ENCODE measurements at regions not wholly inside any gene's neighbourhood (a gene's known extent, or its start where the extent isn't known, plus 50 kb on each side); places are given as distances from the start of the nearest gene placed in this dataset.

DNA sequence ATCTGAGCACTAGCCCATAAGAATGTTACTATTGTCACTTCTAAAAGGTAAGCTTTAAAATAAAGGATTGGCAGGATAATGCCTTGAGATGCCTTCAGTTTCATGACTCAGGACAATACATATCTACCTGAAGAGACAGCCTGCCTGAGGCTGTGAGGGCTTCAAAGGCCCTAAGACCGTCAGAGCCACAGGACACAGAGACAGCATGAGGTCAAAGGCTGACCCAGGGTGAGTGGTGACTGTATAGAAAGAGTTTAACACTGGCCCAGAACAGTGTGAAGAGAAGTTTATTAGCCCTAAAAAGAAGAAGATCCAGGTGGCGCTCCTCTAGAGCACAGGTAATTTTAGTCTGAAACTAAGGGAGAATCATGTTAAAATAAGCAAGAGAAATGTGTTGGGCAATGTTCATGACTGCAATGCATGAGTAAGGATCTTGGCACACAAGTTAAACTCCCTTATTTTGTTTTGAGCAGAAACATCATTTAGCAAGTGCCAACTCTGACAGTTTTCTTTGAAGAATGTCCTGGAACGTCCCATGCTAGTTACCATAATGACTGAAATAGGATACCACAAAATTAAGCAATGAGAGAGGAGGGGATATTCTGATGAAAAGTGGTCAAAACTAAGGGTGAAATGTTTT, 78.1 kb upstream of the FAM110C start:
- Histone ChIP-seq H3K9ac (ENCODE audit: control insufficient read depth, extremely low read depth, insufficient read depth, low read length) (no peak overlapping the region), H3K36me3 (ENCODE audit: control insufficient read depth in 2 of 2, extremely low read depth in 1 of 2, insufficient read depth in 2 of 2, low read length in 2 of 2) (no peaks in the 10 kb centered on the region), H3K27me3 (ENCODE audit: control insufficient read depth, extremely low read depth, insufficient read depth, low read length) (no peaks in the 10 kb centered on the region), H3K4me3 (ENCODE audit: control insufficient read depth in 2 of 3, extremely low read depth in 1 of 3, insufficient read depth in 2 of 3, low read depth in 1 of 3, low read length in 3 of 3) (no peak overlapping the region), H4K20me1 (ENCODE audit: control insufficient read depth, extremely low read depth, insufficient read depth, low read length) (no peaks in the 10 kb centered on the region), H3K79me2 (ENCODE audit: control insufficient read depth, insufficient read depth, low read length) (no peaks in the 10 kb centered on the region), H3K4me1 (ENCODE audit: control insufficient read depth, extremely low read depth, insufficient read depth, low read length) (no peaks in the 10 kb centered on the region), H3K9me1 (ENCODE audit: control insufficient read depth, extremely low read depth, insufficient read depth, low read length) (no peaks in the 10 kb centered on the region), H3K9me3 (ENCODE audit: control insufficient read depth, low read depth, low read length) (no peaks in the 10 kb centered on the region), H3K4me2 (ENCODE audit: control insufficient read depth, extremely low read depth, insufficient read depth, low read depth, low read length) (no peak overlapping the region), H3K27ac (ENCODE audit: control insufficient read depth, insufficient read depth, low read length) (no peak overlapping the region), H2AFZ (ENCODE audit: control insufficient read depth, low read length) (no peak overlapping the region)
- DNase-seq (ENCODE audit: low read depth, low spot score) (no peak), FAIRE-seq (peak; percentile 36)
- dilution Hi-C loops (cut with MboI; ENCODE audit: extremely low pct_ligation_motif_present, low sequenced_read_pairs) = no loop called here
- TF ChIP-seq EZH2 (IDR thresholded peaks at IDR 0.05; ENCODE audit: low read length) (no peak), CTCF (optimal IDR thresholded peaks at IDR 0.05 in 1 of 3, IDR thresholded peaks at IDR 0.05 in 1 of 3, conservative IDR thresholded peaks at IDR 0.05 in 1 of 3; ENCODE audit: extremely low read depth in 1 of 3, insufficient read depth in 2 of 3, low read length in 3 of 3) (peak in 1 of 3 experiments; percentile 8)

- no peak overlapping the region for H2AFZ ChIP-seq (ENCODE audit: control insufficient read depth, low read length)
- H3K4me2 ChIP-seq (ENCODE audit: control insufficient read depth, extremely low read depth, insufficient read depth, low read depth, low read length) = no peak overlapping the region
- FAIRE-seq (no peak), DNase-seq (ENCODE audit: low read depth, low spot score) (no peak)
- no peak overlapping the region for H3K27ac ChIP-seq (ENCODE audit: control insufficient read depth, insufficient read depth, low read length)
- peaks cover 9% of the 10 kb centered on the region for H3K4me1 ChIP-seq (ENCODE audit: control insufficient read depth, extremely low read depth, insufficient read depth, low read length)
- H3K79me2 ChIP-seq (ENCODE audit: control insufficient read depth, insufficient read depth, low read length) = no peaks in the 10 kb centered on the region
- H3K27me3 ChIP-seq (ENCODE audit: control insufficient read depth, extremely low read depth, insufficient read depth, low read length) = no peaks in the 10 kb centered on the region
- H3K9ac ChIP-seq (ENCODE audit: control insufficient read depth, extremely low read depth, insufficient read depth, low read length) = no peak overlapping the region
- no peaks in the 10 kb centered on the region for H3K9me1 ChIP-seq (ENCODE audit: control insufficient read depth, extremely low read depth, insufficient read depth, low read length)
- TF ChIP-seq CTCF (optimal IDR thresholded peaks at IDR 0.05 in 1 of 3, IDR thresholded peaks at IDR 0.05 in 1 of 3, conservative IDR thresholded peaks at IDR 0.05 in 1 of 3; ENCODE audit: extremely low read depth in 1 of 3, insufficient read depth in 2 of 3, low read length in 3 of 3) (no peak), EZH2 (IDR thresholded peaks at IDR 0.05; ENCODE audit: low read length) (no peak)
- dilution Hi-C loops (cut with MboI; ENCODE audit: extremely low pct_ligation_motif_present, low sequenced_read_pairs) = no loop called here
- H3K4me3 ChIP-seq (ENCODE audit: control insufficient read depth in 2 of 3, extremely low read depth in 1 of 3, insufficient read depth in 2 of 3, low read depth in 1 of 3, low read length in 3 of 3) = no peak overlapping the region
- no peaks in the 10 kb centered on the region for H3K36me3 ChIP-seq (ENCODE audit: control insufficient read depth in 2 of 2, extremely low read depth in 1 of 2, insufficient read depth in 2 of 2, low read length in 2 of 2)
- H4K20me1 ChIP-seq (ENCODE audit: control insufficient read depth, extremely low read depth, insufficient read depth, low read length) = no peaks in the 10 kb centered on the region
- no peaks in the 10 kb centered on the region for H3K9me3 ChIP-seq (ENCODE audit: control insufficient read depth, low read depth, low read length)
Observed at GRCh38 chr2:116953-117352, 70.6 kb upstream of the FAM110C start.
